GM12875 (cell line): ENCODE measurements at regions not wholly inside any gene's neighbourhood (a gene's known extent, or its start where the extent isn't known, plus 50 kb on each side); places are given as distances from the start of the nearest gene placed in this dataset.

Source experiments
- H3K4me3 ChIP-seq: one replicate; pipeline ENCODE4 v1.5.1; 2011; ENCODE audit warnings: low read depth, low read length, control low read depth
- TF ChIP-seq, protein P1 (sequence below): IDR thresholded peaks from 2 replicates; pipeline ENCODE4 v1.5.1; 2011; ENCODE audit warnings: low read depth, mild to moderate bottlenecking, control low read depth, inconsistent platforms, low read length, moderate library complexity, borderline replicate concordance; ENCODE audit not compliant: insufficient read depth

DNA sequence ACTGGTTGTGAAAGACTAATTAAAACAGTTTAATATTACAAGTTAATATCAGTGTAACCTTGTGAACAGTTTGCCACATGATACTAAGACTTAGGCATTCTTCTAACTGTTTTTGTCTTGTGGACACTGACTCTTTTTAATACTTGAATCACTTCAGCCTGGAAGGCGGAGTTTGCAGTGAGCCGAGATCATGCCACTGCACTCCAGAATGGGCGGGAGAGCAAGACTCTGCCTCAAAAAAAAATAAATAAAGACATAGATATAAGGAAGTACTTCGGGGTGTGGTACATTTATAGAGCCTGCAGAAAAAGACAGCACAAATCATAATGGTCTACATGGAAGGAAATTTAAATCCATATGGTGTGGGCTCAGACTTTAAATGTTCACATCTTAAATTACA is 300.4 kb upstream of the NETO1 start:
- H3K4me3 ChIP-seq, result no peak overlapping the region
- TF ChIP-seq, protein P1, sequence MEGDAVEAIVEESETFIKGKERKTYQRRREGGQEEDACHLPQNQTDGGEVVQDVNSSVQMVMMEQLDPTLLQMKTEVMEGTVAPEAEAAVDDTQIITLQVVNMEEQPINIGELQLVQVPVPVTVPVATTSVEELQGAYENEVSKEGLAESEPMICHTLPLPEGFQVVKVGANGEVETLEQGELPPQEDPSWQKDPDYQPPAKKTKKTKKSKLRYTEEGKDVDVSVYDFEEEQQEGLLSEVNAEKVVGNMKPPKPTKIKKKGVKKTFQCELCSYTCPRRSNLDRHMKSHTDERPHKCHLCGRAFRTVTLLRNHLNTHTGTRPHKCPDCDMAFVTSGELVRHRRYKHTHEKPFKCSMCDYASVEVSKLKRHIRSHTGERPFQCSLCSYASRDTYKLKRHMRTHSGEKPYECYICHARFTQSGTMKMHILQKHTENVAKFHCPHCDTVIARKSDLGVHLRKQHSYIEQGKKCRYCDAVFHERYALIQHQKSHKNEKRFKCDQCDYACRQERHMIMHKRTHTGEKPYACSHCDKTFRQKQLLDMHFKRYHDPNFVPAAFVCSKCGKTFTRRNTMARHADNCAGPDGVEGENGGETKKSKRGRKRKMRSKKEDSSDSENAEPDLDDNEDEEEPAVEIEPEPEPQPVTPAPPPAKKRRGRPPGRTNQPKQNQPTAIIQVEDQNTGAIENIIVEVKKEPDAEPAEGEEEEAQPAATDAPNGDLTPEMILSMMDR, result no peak

DNA sequence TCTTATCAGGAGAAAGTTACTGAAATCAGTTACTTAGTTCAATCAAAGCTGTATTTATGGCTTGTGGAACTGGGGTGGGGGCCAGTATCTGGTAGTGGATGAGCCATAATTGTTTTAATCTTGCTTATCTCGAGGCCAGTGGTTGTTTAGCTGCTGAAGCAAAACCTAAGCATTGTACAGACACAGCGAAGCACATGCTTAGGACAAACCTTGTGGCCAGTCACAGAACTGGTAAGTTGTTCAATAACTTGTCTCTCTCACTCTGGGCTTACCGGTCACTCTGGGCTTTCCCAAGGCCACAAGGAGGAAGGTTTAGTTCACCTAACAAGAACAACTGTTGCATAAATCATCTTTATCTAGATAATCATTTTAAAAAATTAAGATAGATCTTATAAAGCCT is 296.6 kb upstream of the NETO1 start:
- TF ChIP-seq, protein P1, result no peak
- no peak overlapping the region for H3K4me3 ChIP-seq

DNA sequence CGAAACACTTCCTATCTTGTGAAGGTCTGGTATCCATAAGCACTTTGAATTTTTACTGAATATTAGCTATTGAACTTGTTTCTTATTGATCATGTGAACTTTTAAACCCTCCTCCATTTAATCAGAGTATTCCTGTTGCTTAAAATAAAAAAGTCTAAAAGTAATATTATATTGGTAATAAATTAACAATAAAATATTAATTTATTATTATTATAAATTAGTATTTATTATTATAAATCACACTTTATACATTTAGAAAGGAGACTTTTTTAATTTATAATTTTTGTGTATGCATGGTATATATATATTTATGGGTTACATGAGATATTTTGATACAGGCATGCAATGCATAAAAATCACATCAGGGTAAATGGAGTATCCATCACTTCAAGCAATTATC is 295.4 kb upstream of the NETO1 start:
- TF ChIP-seq, protein P1, result no peak
- H3K4me3 ChIP-seq, result no peak overlapping the region

DNA sequence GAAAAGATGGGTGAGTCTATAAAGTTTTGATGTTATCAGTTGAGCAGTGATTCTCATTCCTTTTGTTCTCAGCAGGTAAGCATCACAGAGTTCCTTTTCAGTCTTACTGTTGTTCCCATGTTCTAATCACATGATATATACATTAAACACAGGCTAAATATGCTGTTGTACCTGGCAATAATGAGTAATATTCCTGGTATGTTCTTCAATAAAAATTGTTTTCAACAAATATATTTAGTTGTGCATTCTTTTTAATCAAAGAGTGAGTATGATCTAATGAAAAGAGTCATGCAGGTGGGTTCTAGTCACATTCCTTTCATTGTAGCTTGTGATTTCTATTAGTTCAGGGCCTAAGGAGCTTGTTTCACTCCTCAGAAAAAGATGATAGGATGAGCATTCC is 288.3 kb upstream of the NETO1 start:
- no peak overlapping the region for H3K4me3 ChIP-seq
- TF ChIP-seq, protein P1, result no peak

DNA sequence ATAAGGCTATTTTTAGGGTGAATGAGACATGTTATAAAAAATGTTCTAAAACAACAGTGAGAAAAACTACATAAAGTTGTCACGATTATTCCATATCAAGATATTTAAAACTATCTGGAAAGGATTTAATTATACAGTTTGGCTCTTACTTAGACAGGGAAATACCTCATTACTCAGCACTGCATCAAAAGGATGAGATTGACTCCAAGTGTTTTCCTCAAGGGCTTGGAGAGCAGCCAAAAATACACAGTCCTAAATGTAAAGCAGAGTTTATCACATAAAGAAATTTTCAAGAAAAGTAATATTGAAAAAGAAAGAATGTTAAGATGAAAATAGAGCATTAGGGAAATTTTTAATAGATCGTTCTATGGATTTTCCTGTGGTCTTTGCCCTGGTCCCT is 285.5 kb upstream of the NETO1 start:
- TF ChIP-seq, protein P1, result no peak
- H3K4me3 ChIP-seq, result no peak overlapping the region

DNA sequence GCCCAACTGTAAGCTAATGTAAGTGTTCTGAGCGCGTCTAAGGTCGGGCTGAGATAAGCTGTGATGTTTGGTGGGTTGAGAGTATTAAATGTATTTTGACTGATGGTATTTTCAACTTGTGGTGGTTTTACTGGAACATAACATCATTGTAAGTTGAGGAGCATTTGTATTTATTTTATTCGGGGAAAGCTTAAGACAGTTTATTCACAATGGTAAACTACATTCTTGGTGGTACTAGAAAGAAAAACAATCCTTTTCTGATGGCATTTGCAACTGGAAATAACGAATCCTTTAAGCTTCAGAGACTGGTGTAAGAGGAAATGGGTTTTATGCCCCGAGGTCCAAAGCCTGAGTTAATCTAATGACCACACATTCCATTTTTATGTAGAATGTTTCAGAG is 283.3 kb upstream of the NETO1 start:
- H3K4me3 ChIP-seq, result no peak overlapping the region
- TF ChIP-seq, protein P1, result no peak

DNA sequence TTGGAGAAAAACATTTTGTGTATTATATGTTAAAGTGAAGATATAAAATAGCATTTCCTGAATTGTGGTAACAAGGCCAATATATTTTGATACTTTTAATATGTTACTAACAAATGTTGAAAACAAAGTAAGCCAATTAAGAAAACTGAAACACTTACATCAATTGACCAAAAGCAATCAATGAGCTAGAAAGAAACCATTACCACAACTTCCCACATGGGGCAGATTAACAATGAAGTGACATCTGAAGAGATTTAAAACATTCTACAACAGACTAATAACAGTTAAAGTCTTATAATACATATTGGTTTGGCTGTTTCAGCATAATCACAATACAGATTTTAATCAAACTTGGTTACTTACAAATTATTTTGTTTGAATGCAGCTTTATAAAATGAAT is 282.4 kb upstream of the NETO1 start:
- no peak overlapping the region for H3K4me3 ChIP-seq
- TF ChIP-seq, protein P1, result no peak
